HG03060 (cell line): ENCODE measurements at regions not wholly inside any gene's neighbourhood (a gene's known extent, or its start where the extent isn't known, plus 50 kb on each side); places are given as distances from the start of the nearest gene placed in this dataset.

Source experiments
- ATAC-seq: cut with Tn5 transposase; IDR thresholded peaks from one replicate; pipeline ENCODE4 v1.9.1; 2021; ENCODE audit warnings: low read depth, moderate number of reproducible peaks; ENCODE audit not compliant: unreplicated experiment

GRCh38 chr5:68729678-68730077 lies 364.1 kb upstream of the SLC30A5 start:
- no peak for ATAC-seq

- no peak for ATAC-seq
Observed at GRCh38 chr5:68730220-68730978, 363.4 kb upstream of the SLC30A5 start.

GRCh38 chr5:68730979-68731654 lies 362.7 kb upstream of the SLC30A5 start:
- ATAC-seq, result no peak

- no peak for ATAC-seq
Observed at GRCh38 chr5:68732251-68732650, 361.6 kb upstream of the SLC30A5 start.

- no peak for ATAC-seq
Observed at GRCh38 chr5:68734781-68735180, 359.0 kb upstream of the SLC30A5 start.

- ATAC-seq, result no peak
Observed at GRCh38 chr5:68738236-68738635, 355.6 kb upstream of the SLC30A5 start.

- ATAC-seq, result no peak
Observed at GRCh38 chr5:68738841-68739240, 355.0 kb upstream of the SLC30A5 start.

GRCh38 chr5:68739752-68740151 lies 354.1 kb upstream of the SLC30A5 start:
- ATAC-seq, result peak; percentile 65

- ATAC-seq, result no peak
Observed at GRCh38 chr5:68740226-68740910, 353.4 kb upstream of the SLC30A5 start.

GRCh38 chr5:68744206-68744605 lies 349.6 kb upstream of the SLC30A5 start:
- ATAC-seq, result no peak

- no peak for ATAC-seq
Observed at GRCh38 chr5:68745448-68745847, 348.4 kb upstream of the SLC30A5 start.

- no peak for ATAC-seq
Observed at GRCh38 chr5:68746220-68746619, 347.6 kb upstream of the SLC30A5 start.

- ATAC-seq, result no peak
Observed at GRCh38 chr5:68746643-68747420, 347.0 kb upstream of the SLC30A5 start.

- ATAC-seq, result no peak
Observed at GRCh38 chr5:68747521-68747920, 346.3 kb upstream of the SLC30A5 start.

- no peak for ATAC-seq
Observed at GRCh38 chr5:68748101-68748500, 345.7 kb upstream of the SLC30A5 start.

GRCh38 chr5:68749077-68749476 lies 344.7 kb upstream of the SLC30A5 start:
- ATAC-seq, result no peak

- no peak for ATAC-seq
Observed at GRCh38 chr5:68749631-68750030, 344.2 kb upstream of the SLC30A5 start.

- no peak for ATAC-seq
Observed at GRCh38 chr5:68751661-68752060, 342.2 kb upstream of the SLC30A5 start.

GRCh38 chr5:68754536-68754935 lies 339.3 kb upstream of the SLC30A5 start:
- ATAC-seq, result no peak

- ATAC-seq, result no peak
Observed at GRCh38 chr5:68755293-68755692, 338.5 kb upstream of the SLC30A5 start.

- no peak for ATAC-seq
Observed at GRCh38 chr5:68757006-68757405, 336.8 kb upstream of the SLC30A5 start.
